PC-9 (cell line): ENCODE measurements at regions not wholly inside any gene's neighbourhood (a gene's known extent, or its start where the extent isn't known, plus 50 kb on each side); places are given as distances from the start of the nearest gene placed in this dataset.

Experiments used
- BruUV-seq: library from RNA; stranded (reverse); fragments of 400-500 nt; replicated peaks from 2 replicates; lab custom pipeline; 2021; lab: Mats Ljungman, UMichigan
- CTCF ChIA-PET: fragments of 300-600 bp; sonication (Branson Sonifier 250); formaldehyde crosslinking; loops from one replicate; lab custom pipeline; 2022; ENCODE audit warnings: antibody characterized with exemption; lab: Charles Lee
- POLR2A ChIA-PET: fragments of 300-600 bp; sonication (Branson Sonifier 250); formaldehyde crosslinking; loops from one replicate; lab custom pipeline; 2022; ENCODE audit warnings: antibody characterized with exemption; ENCODE audit not compliant: unreplicated experiment; lab: Charles Lee
- DNase-seq, 2 experiments: peaks; one replicate each; pipeline versions ENCODE4 v3.0.0 to v3.0.0-alpha.2; 2015 to 2022; ENCODE audit warnings: mixed read lengths in 1 of 2
- H2AFZ ChIP-seq: fragments of 200-600 bp; sonication (generic); 2 replicates; pipeline ENCODE4 v1.8.1; 2017; ENCODE audit warnings: antibody characterized with exemption
- H3F3A ChIP-seq: fragments of 200-600 bp; sonication (generic); 2 replicates; pipeline ENCODE4 v1.8.1; 2017; ENCODE audit warnings: antibody characterized with exemption, mild to moderate bottlenecking, low read depth; ENCODE audit not compliant: insufficient read depth
- H3K27ac ChIP-seq: fragments of 200-600 bp; sonication (generic); 2 replicates; pipeline ENCODE4 v1.6.1; 2016; ENCODE audit warnings: mixed run types
- H3K27me3 ChIP-seq: fragments of 200-600 bp; sonication (generic); 2 replicates; pipeline ENCODE4 v1.6.1; 2016; ENCODE audit warnings: low read depth, mixed run types; ENCODE audit not compliant: insufficient read depth
- H3K36me3 ChIP-seq: fragments of 200-600 bp; sonication (generic); 2 replicates; pipeline ENCODE4 v1.6.1; 2016; ENCODE audit warnings: low read depth, mixed run types
- H3K4me1 ChIP-seq: fragments of 200-600 bp; sonication (generic); replicated peaks from 2 replicates; pipeline ENCODE4 v1.6.1; 2016; ENCODE audit warnings: mixed run types; ENCODE audit not compliant: insufficient read depth
- H3K4me2 ChIP-seq: fragments of 200-600 bp; sonication (generic); 2 replicates; pipeline ENCODE4 v1.6.1; 2017; ENCODE audit warnings: mixed run types
- H3K4me3 ChIP-seq: fragments of 200-600 bp; sonication (generic); 2 replicates; pipeline ENCODE4 v1.6.1; 2016; ENCODE audit warnings: mixed run types
- H3K79me2 ChIP-seq: fragments of 200-600 bp; sonication (generic); 2 replicates; pipeline ENCODE4 v1.6.1; 2017; ENCODE audit warnings: low read depth, mixed run types
- H3K9me2 ChIP-seq: fragments of 200-600 bp; sonication (generic); 2 replicates; pipeline ENCODE4 v1.8.1; 2017; ENCODE audit warnings: mild to moderate bottlenecking; ENCODE audit not compliant: insufficient read depth
- H3K9me3 ChIP-seq: fragments of 200-600 bp; sonication (generic); 2 replicates; pipeline ENCODE4 v1.8.1; 2016; ENCODE audit warnings: low read depth; ENCODE audit not compliant: insufficient read depth
- H4K20me1 ChIP-seq: fragments of 200-600 bp; sonication (generic); 2 replicates; pipeline ENCODE4 v1.8.1; 2017; ENCODE audit not compliant: insufficient read depth
- EZH2 ChIP-seq: fragments of 200-600 bp; sonication (generic); IDR thresholded peaks from 2 replicates; pipeline ENCODE4 v1.8.0; 2017; ENCODE audit warnings: antibody characterized with exemption, low read depth
- intact Hi-C: fragments of 100-400 bp; cut with micrococcal nuclease; formaldehyde crosslinking; loops from one replicate; pipeline ENCODE4 v1.10.0; 2022; ENCODE audit not compliant: unreplicated experiment
- TF ChIP-seq, protein P1 (sequence below): fragments of 200-600 bp; sonication (generic); conservative IDR thresholded peaks from 2 replicates; pipeline ENCODE4 v1.6.1; 2017; ENCODE audit warnings: mixed run types, antibody characterized with exemption, mild to moderate bottlenecking, moderate library complexity

DNA sequence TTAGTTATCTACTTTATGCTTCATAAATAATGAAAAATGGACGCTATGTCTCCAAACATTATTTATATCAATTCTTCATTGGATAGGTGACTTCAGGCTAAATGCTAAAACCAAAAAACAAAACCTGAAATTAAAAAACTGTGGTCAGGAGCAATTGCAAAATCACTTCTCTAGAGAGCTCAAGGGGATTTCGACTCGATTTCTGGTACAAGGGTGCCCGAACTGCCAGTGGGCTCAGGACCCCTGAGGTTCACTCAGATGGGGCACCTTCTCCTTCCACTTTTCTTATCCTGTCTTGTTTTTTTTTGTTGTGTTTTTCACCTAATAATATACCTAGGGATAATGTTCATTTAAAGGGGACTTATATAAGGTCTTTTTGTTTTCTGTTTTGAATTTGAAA lies 65.8 kb upstream of the CELF4 start:
- DNase-seq: no peak
- no peaks in the 10 kb centered on the region for H3K9me3 ChIP-seq
- TF ChIP-seq EZH2: no peak
- TF ChIP-seq, protein P1, sequence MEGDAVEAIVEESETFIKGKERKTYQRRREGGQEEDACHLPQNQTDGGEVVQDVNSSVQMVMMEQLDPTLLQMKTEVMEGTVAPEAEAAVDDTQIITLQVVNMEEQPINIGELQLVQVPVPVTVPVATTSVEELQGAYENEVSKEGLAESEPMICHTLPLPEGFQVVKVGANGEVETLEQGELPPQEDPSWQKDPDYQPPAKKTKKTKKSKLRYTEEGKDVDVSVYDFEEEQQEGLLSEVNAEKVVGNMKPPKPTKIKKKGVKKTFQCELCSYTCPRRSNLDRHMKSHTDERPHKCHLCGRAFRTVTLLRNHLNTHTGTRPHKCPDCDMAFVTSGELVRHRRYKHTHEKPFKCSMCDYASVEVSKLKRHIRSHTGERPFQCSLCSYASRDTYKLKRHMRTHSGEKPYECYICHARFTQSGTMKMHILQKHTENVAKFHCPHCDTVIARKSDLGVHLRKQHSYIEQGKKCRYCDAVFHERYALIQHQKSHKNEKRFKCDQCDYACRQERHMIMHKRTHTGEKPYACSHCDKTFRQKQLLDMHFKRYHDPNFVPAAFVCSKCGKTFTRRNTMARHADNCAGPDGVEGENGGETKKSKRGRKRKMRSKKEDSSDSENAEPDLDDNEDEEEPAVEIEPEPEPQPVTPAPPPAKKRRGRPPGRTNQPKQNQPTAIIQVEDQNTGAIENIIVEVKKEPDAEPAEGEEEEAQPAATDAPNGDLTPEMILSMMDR: no peak
- POLR2A ChIA-PET: no interaction called here
- H3K27me3 ChIP-seq: no peaks in the 10 kb centered on the region
- no peaks in the 10 kb centered on the region for H3F3A ChIP-seq
- H3K27ac ChIP-seq: no peak overlapping the region
- H3K4me2 ChIP-seq: no peak overlapping the region
- no peaks in the 10 kb centered on the region for H3K36me3 ChIP-seq
- H3K4me3 ChIP-seq: no peak overlapping the region
- H4K20me1 ChIP-seq: no peaks in the 10 kb centered on the region
- no peak overlapping the region for H2AFZ ChIP-seq
- no peaks in the 10 kb centered on the region for H3K9me2 ChIP-seq
- no peaks in the 10 kb centered on the region for H3K79me2 ChIP-seq
- CTCF ChIA-PET: no interaction called here
- H3K4me1 ChIP-seq: no peaks in the 10 kb centered on the region
- intact Hi-C loops: no loop called here
- no TSS peak for BruUV-seq

GRCh38 chr18:37630334-37630733 lies 64.7 kb upstream of the CELF4 start:
- Histone ChIP-seq H3F3A (no peaks in the 10 kb centered on the region), H3K9me3 (no peaks in the 10 kb centered on the region), H2AFZ (no peak overlapping the region), H3K9me2 (no peaks in the 10 kb centered on the region), H3K27me3 (no peaks in the 10 kb centered on the region), H3K4me1 (no peaks in the 10 kb centered on the region), H3K4me3 (no peak overlapping the region), H3K27ac (no peak overlapping the region), H3K79me2 (no peaks in the 10 kb centered on the region), H4K20me1 (no peaks in the 10 kb centered on the region), H3K36me3 (no peaks in the 10 kb centered on the region), H3K4me2 (no peak overlapping the region)
- DNase-seq: no peak
- intact Hi-C loops: no loop called here
- POLR2A ChIA-PET: no interaction called here
- BruUV-seq: no TSS peak
- TF ChIP-seq, protein P1: no peak
- CTCF ChIA-PET: no interaction called here

DNA sequence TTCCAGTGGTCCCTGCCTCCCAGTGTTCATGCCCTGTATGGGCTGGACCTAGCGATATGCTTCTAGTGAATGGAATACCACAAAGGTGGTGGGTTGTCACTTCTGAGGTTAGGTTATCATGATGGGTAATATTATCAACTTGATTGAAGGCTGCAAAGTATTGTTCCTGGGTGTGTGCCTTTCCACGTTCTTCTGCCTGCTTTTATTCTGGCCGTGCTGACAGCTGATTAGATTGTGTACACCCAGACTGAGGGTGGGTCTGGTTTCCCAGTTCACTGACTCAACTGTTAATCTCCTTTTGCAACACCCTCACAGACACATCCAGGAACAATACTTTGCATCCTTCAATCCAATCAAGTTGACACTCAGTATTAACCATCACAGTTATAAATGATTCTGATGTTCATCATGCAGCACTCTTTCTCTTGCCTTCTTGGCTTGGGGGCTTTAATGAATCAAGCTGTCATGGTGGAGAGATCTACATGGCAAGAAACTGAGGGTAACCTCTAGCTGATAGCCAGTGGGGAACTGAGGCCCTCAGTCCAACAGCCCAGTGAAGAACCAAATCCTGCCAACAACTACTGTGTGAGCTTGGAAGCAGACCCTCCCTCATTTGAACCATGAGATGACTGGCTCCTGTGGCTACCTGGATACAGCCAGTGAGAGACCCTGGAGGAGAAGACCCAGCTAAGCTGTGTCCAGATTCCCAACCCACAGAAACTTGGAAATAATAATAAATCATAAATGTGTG lies 63.0 kb upstream of the CELF4 start:
- H3K4me1 ChIP-seq: no peaks in the 10 kb centered on the region
- BruUV-seq: no TSS peak
- no peak for DNase-seq
- no peak overlapping the region for H3K4me2 ChIP-seq
- H3K27ac ChIP-seq: no peak overlapping the region
- CTCF ChIA-PET: no interaction called here
- TF ChIP-seq, protein P1: no peak
- no peak for TF ChIP-seq EZH2
- H2AFZ ChIP-seq: no peak overlapping the region
- H4K20me1 ChIP-seq: no peaks in the 10 kb centered on the region
- H3K27me3 ChIP-seq: no peaks in the 10 kb centered on the region
- no peaks in the 10 kb centered on the region for H3K9me2 ChIP-seq
- no peaks in the 10 kb centered on the region for H3K36me3 ChIP-seq
- intact Hi-C loops: no loop called here
- POLR2A ChIA-PET: no interaction called here
- no peaks in the 10 kb centered on the region for H3K9me3 ChIP-seq
- no peaks in the 10 kb centered on the region for H3K79me2 ChIP-seq
- no peaks in the 10 kb centered on the region for H3F3A ChIP-seq
- no peak overlapping the region for H3K4me3 ChIP-seq
